GM18868 (cell line): ENCODE measurements at regions not wholly inside any gene's neighbourhood (a gene's known extent, or its start where the extent isn't known, plus 50 kb on each side); places are given as distances from the start of the nearest gene placed in this dataset.

ENCODE experiments used
- ATAC-seq: cut with Tn5 transposase; IDR thresholded peaks from one replicate; pipeline ENCODE4 v1.9.1; 2021; ENCODE audit warnings: mild to moderate bottlenecking, moderate library complexity; ENCODE audit not compliant: unreplicated experiment

DNA sequence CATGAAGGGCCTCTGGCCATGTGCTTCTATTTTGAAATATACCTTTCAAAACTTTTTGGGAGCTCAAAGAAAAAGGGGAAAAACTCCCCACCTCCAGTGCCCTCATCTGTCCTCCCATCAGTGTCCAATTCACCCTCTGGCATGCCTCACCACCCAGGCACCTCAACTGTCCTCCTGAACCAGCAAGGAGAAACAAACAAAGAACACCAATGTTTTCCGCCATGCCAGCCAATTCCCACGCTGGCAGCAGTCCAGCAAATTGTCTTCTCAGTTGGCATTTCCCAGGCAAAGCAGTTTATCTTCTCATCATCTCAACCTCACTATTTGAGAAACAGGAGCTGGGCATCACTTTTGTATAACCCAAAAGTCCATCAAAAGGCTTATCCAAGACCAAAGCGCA lies 496.9 kb downstream of the SOX6 start:
- ATAC-seq: no peak

DNA sequence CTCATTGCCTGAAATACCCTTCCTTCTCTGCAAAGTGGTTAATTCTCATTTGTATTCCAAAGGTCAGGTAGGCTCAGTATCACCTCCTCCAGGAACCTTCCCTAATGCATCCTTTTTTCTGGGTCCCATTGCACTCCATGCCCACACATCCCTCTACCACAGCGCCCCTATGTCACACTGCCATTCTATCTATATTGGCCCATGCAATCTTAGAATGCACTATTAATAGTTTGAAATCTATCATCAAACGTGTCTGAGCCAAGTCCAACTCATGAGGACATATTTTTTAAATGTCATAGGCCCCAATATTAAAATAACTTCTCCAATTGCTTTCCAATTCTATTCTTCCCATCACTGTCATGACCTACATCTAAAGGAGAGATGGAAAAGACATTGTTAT lies 495.1 kb downstream of the SOX6 start:
- ATAC-seq: no peak

DNA sequence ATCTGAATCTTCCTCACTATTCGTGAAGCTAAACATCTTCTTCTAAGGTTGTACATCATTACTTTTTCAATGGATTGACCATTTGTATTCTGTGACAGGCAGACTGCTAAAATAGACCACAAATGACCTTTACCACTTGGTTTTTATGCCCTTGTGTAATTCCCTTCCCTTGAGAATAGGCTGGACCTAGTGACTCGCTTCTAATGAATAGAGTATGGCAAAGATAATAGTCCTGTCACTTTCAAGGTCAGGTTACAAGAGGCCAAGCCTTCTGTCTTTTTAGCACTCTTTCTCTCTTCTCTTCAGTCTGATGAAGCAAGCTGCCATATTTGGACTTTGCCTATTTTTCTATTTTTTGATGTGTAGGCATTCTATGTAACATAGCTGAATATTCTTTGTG lies 492.9 kb downstream of the SOX6 start:
- no peak for ATAC-seq

DNA sequence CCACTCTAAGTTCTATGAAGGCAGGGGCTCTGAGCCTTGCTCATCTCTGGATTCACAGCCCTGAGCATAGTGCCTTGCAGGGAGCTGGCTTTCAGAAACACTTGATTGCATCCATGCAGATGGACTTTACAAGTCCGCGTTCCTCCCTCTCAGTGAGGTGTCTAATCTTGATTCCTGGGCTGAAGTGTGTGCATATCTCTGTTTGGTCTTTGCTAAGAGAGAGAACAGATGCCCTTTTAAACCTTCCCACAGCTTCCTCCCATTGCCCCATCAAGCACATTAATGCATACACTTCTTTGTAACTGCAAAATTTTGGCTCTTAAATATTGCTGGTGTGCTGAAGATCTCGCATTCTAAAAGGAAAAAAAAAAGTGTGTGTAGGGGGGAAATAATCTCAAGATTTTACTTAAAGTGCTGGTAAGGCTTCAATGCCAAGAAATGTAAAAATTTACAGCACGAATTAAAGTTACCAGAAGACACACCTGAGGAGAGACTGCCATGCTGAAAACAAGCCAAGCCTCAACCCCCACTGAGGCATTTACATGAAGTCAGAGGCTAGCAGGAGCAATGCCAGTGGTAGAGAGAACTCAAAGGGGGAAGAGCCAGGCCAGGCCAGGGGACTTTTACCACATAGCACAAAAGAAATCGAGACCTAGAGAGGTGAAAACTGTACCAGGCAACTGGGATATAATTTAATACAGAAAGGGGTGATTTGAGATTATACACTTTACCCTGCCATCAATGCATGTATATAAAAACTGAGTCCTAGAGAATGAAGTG lies 492.1 kb downstream of the SOX6 start:
- no peak for ATAC-seq

DNA sequence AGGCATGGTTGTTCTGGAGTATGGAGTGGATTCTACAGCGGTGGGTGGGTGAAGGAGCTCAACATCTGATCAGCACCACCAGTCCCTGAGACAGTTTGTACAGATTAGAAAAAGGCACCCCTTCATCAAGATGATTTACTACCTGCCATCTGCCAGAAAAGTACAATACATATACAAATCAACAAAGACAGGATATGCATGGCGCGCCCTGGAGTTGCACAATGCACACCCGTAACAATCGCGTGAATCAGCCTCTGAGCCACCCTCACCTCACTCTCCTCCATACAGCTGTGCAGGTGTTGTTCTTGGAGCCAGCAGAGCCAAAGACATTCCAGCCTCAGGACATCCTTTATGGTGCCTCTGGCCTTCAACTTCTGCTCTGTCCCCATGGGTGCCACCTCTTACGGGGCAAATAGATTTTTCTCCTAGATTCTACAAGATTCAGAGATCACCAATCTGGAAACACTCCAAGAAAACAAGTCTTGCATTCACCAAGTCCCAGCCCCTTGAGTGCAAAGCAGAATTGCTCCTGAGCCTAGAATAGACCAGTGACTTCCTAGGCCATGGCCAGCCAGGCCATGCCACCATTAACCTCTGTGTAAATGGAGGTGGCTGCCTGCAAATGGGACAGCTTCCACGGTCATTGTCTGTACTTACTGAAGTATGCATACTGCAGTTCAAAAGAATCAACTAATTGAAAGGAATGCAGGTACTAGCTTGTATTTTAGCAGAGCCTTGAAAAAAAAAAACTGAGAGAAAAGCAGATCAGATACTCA lies 490.9 kb downstream of the SOX6 start:
- no peak for ATAC-seq

DNA sequence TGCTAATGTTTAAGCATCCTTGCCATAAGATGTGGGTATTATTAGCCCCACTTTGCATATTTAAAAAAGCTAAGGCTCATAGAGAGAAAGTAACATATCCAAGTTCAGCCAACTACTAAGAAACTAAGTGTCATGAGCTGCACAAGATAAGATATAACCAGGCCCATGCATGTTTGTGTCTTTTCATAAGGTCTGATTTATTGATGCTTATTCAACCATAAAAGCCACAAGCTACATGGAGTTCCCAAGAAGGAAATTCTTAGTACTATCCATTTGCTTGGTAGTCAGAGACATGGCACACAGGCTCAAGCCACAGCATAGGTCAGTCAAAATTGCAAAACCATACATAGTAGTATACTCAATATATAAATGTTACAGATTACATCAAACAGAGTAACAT lies 488.5 kb downstream of the SOX6 start:
- ATAC-seq: no peak

DNA sequence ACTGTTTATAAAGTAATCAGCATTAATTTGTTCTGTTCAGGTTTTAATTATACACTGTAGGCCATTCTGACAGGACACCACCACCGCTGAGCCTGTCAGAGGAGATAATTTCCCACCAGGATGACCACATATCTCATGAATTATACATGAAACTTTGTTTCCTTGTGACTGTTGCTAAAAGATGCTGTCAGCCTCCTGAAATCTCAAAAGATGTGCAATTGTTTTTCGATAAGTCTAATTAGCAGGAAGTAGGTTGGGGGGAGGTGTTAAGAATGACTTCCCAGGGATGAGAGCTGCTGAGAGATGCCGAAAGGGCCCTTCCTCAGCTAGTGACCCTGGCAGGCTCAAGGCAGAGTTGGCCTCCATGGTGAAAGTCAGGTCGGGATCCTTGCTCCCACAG lies 485.4 kb downstream of the SOX6 start:
- no peak for ATAC-seq

DNA sequence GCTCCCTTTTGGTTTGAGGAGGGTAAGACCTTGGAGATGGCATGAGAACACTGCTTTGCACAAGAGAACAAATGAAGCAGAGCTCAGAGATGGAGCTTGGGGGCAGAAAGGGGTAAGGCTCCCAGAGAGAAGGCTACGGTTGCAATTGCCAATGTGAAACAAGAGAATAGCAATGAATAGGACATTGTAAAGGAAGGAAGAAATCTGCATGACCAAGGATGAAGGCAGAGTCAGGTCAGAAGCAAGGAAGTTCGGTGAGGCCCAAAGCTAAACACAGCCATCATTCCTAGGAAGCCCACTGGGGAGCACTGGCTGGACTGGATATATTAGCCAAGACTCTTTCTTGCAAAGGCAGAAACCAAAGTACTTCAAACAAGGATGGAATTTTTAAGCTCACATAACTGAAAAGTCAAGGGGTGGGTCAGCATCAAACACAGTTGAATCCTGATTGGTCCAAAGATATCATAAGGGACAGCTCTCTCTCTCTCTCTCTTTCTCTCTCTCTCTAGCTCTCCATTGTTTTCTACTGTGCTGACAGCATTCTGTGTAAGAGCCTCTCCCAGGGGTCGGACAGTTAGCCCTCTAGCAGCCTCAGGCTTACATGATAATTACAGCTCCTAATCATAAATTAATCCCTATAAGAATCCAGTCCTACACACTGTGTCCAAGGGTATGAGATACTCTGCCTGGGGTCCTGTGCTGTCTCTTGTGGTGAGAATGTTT lies 484.3 kb downstream of the SOX6 start:
- no peak for ATAC-seq

DNA sequence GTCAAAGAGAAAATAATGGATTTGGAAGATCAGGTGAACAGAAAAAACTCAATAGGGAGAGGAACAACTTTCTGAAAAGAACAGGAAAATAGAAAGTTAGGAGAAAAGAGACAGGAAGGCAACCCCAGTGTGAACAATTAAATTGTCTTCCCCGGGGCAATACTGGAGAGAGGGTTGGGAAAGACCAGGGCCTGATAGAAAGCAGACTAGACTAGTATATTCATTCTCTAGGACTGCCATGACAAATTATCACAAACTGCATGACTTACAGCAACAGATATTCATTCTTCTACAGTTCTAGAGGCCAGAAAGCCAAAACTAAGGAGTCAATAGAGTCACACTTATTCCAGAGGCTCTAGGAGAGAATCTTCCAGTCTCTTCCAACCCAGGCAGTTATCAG lies 482.8 kb downstream of the SOX6 start:
- ATAC-seq: no peak

DNA sequence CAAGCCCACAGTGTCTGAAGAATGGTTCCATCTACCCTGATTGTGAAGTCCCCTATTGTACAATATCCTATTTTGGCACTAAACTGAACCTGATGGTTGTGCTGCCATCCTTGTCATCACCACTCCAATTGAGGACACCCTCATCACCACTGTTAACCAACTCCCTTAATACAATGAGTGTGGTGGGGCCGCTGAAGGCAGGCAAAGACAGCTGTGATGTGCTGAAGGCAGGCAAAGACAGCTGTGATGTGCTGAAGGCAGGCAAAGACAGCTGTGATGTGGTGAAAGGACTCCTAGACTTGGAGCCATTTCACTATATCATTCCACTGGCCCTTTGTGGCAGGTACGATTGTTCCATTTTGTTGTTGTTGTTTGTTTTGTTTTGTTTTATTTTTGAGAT lies 481.6 kb downstream of the SOX6 start:
- no peak for ATAC-seq

DNA sequence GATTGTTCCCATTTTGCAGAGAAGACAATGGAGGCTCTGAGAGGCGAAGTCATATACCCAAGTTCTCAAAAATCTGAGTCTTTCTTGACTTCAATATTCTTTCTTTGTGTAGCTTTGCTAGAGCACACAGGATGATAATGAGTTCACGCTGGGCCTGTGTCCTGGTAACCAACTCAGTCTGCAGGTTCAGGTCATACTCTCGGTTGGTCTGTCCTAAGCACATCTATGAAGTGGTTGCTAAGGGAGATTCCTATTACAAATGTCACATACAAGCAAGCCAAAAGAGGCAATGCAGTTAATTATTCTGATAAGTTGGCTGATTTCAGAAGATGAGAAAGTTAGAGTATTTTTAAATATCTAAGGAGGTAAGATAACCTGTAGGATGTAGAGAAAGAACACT lies 481.0 kb downstream of the SOX6 start:
- ATAC-seq: no peak

DNA sequence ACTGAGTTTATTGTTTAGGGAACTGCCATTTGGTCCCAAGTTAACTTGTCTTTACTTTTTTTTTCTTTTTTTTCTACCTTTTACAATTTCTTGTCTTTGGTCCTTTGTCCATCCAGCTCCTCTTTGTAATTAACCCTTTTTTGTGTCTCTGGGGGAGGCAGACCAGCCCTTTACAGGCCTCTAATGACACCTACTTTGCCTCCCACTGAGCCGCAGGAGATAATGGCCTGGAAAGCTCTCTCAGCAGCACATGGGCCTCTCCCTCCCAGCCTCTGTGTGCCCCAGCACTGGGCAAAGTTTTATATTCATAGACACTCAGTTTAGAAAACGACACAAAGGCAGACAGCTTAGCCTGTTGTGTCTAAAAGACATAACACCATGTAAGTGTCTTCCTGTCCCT lies 480.4 kb downstream of the SOX6 start:
- ATAC-seq: no peak

DNA sequence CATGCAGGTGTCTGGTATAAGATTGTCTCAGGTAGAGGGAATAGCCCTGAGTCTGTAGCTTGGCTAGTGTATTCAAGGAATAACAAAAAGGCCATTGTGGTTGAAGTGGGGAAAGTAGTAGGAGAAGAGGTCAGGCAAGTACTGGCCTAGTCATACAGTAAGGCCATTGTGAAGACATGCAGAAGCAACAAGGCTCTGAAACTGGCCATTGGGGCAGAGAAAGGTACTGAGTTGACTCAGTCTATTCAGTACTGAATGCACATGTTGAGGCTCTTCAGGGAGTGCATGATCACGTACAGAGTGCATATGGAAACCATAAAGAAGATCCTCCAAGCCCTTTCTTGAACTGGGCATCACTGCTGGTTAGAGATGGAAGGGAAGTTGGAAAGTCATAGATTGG lies 477.6 kb downstream of the SOX6 start:
- ATAC-seq: no peak

DNA sequence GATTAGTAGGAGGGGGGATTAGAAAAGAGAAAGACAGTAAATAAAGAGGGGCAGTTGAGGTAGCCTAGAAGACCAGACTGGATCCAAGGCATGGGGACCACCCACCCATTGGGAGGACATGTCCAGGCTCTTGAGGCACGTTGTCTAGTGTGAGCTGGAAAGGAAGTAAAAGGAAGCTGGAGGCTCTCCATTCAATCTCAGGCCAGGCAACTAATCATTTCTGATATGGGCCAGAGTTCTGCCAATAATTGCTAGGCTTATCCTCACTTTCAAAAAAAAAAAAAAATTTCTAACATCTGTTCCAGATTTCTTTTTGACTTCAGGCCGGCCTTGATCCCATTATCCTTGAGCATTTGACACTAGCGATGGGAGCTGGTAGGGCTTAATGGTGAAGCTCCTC lies 476.1 kb downstream of the SOX6 start:
- no peak for ATAC-seq

DNA sequence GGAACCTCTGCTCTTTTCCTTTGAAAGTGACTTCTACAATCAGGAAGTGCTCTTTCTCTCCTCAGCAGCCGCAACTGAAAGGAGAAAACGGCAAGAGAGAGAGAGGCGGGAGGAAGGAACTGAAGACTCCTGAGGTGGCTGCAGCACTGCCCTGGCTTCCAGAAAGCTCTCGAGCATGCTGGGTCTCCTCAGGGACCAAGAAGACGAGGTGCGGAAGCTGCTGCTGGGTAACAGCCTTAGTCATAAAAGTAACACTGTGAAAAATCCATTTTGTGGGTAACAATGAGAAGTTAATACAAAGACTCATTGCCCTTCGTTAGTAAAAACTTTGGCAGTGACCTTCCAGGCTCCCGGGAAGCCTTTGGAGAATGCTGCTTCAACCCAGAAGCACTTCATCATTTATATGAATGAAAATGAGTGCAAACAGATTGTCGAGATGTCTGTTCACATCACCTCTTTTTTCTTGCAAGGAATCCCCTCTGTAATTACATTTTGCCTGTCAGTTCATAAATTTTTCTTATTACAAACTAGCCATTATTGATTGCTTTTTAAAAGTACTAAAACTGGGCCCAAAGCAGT lies 473.4 kb downstream of the SOX6 start:
- ATAC-seq: no peak

DNA sequence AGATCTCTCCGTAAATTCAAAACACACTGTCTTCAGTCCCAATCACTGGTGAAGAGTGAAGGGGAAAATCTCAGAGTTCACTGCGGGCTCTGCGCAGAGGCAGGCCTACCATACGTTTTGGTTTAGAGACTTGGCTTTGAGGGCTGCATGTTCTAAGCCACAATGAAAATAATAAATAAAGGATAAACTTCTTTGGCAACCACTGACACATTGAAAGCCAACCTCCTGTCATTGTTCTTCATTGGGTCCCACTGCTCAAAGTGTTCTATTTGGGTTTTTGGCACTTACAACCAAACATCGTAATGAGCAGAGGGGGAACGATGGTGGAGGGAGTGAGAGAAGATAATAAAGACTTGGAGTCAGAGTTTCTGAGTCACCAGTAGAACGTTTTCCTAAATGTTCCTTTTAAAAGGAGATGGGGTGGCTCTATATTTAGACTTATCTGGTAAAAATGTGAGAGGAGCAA lies 472.9 kb downstream of the SOX6 start:
- no peak for ATAC-seq

DNA sequence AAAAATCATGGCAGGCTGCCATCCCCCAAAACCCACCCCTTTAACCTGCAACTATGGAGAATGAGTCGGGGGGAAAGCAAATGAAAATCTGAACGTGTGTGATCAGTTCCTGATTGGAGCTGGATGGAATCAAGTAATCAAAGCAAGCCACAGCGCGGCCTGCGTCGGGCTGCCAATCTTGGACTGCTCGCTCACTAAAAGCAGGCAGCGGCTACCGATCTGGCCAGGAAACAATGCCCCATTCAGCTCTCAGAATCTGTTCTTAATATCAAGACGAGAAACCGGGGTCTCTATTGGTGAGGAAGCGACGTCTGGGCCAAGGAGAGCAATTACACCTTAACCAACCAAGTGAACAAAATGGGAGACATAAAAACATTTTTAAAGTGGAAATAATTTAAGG lies 472.2 kb downstream of the SOX6 start:
- ATAC-seq: no peak

DNA sequence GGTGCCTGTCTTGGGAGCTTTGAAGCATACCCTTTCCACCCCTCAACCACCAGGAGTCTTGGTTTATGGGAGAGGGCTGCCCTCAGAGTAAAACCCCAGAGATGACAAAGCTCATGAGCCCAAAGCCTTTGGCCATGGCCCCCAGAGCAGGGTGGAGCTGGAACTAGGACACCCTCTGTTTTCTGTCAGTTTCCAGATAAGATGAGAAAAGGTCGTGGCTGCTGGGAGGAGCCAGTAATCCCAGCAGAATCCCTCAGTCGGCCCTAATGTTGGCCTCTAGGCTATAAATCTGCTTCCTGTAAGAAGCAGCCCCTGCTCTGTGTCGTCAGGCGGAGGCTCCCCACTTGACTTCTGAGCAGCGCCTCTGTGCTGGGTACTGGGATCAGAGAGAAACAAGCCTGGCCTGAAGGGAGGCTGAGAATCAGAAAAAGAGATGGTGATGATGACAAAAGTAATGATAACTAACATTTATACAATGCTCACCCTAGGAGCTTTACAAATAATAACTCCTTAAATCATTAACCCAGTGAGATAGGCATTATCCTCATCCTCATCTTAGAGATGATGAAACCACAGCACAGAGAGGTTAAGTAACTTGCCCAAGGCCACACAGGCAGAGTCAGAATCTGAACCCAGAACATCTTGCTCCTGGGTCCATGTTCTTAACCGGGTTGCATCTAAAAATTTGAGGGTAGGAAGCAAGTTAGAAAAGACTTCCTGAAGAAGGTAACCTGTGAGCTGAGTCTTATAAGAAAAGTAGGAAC lies 471.4 kb downstream of the SOX6 start:
- ATAC-seq: no peak

DNA sequence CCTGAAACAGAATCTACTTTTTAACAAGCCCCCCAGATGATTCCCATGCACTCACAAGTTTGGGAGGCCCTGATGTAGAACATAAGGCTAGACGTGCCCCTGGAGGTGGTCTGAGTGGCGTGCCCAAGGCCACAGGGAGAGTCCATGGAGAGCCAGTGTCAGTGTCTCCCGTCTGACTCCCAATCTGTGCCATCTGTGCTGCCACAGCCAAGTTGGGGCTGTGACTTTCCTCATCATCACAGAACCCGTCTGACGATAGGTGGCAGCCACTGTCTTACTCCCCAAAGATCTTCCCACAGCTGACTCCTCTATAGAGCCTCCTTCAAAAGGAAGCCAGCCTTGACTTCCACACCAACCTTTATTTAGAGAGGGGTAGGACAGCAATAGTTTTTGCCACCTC lies 470.5 kb downstream of the SOX6 start:
- ATAC-seq: no peak

DNA sequence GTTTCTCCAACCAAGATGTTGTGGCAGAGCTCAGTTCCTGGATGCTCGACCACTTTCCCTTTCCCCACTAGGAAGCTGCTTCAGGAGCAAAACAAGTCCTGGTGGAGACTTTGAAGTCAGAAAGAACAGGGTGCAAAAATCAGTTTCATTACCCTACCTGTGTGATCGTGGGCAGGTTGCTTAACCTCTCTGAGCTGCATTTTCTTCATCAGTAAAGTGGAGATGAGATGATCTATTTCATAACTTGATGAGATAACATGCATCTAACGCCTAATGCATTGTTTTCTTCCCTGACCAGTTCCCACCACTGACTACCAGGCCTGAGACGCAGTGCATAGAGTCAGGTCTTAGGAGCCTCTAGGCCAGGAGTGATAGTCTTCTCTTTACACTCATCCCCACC lies 470.0 kb downstream of the SOX6 start:
- ATAC-seq: no peak

DNA sequence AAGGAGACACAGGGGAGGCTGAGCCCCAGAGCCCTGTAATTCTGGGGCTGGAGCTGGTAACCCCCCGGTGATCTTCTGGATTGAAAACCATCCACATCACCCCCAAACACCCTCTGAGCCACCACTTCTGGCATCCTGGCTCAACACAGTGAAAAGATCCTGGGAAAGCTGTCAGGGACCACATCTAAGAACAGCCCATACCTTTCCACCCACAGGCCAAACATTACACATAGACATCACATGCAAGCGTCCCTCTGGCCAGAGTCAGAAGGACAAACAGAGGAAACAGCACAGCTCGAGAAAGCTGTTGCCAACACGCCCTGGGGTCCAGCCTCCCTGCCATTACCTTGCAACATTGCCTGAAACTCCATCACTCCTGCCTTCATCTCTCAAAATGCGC lies 469.5 kb downstream of the SOX6 start:
- no peak for ATAC-seq
